Thyroid gland (tissue), 4 donors: ENCODE measurements at regions not wholly inside any gene's neighbourhood (a gene's known extent, or its start where the extent isn't known, plus 50 kb on each side); places are given as distances from the start of the nearest gene placed in this dataset.

Experiments used
- DNase-seq, 2 donors: peaks; one replicate each; pipeline ENCODE4 v3.0.0-alpha.2; 2019
- H3K27ac ChIP-seq, 3 donors: fragments of 200-600 bp; sonication (generic); 1 replicate in 2 of 3; 2 replicates in 1 of 3; pipeline ENCODE4 v1.5.1; 2016 to 2019; ENCODE audit warnings: mild to moderate bottlenecking in 1 of 3, moderate library complexity in 1 of 3
- H3K27me3 ChIP-seq: fragments of 200-600 bp; sonication (generic); one replicate; pipeline ENCODE4 v1.5.1; 2019
- H3K36me3 ChIP-seq, 2 donors: fragments of 200-600 bp; sonication (generic); one replicate each; pipeline ENCODE4 v1.5.1; 2016 to 2019
- H3K4me1 ChIP-seq, 2 donors: fragments of 200-600 bp; sonication (generic); one replicate each; pipeline ENCODE4 v1.5.1; 2017 to 2019
- H3K4me3 ChIP-seq, 3 donors: fragments of 200-600 bp; sonication (generic); replicated peaks in 1 of 3; 1 replicate in 2 of 3; 2 replicates in 1 of 3; pipeline ENCODE4 v1.5.1; 2016; ENCODE audit warnings: mild to moderate bottlenecking in 1 of 3
- H3K9me3 ChIP-seq: fragments of 200-600 bp; sonication (generic); one replicate; pipeline ENCODE4 v1.5.1; 2017
- CTCF ChIP-seq, 6 experiments: fragments of 200-600 bp in 3 of 6; fragments of 450-650 bp in 3 of 6; sonication (generic) in 3 of 6; IDR thresholded peaks; one replicate each; pipeline ENCODE4 v1.5.1; 2016 to 2019; ENCODE audit warnings: antibody characterized with exemption in 6 of 6, mild to moderate bottlenecking in 2 of 6, inconsistent platforms in 1 of 6, moderate library complexity in 1 of 6
- POLR2A ChIP-seq, 2 donors: fragments of 450-650 bp; IDR thresholded peaks; one replicate each; pipeline ENCODE4 v1.6.1; 2017; ENCODE audit warnings: antibody characterized with exemption in 2 of 2, mild to moderate bottlenecking in 2 of 2, moderate library complexity in 1 of 2
- WGBS, 2 donors: methylation state at CpG; one replicate each; pipeline ENCODE4 v1.1.5; 2017; 5-methylcytosine and 5-hydroxymethylcytosine counted together
- intact Hi-C: fragments of 100-400 bp; cut with DNase I; formaldehyde crosslinking; loops from one replicate; pipeline ENCODE4 v1.15.1; 2023

GRCh38 chr16:79815049-79815448 is 214.5 kb upstream of the MAF start:
- intact Hi-C loops = no loop called here
- H3K36me3 ChIP-seq = no peaks in the 10 kb centered on the region
- H3K4me1 ChIP-seq = no peaks in the 10 kb centered on the region
- no peaks in the 10 kb centered on the region for H3K9me3 ChIP-seq
- no peak for DNase-seq
- no peak overlapping the region for H3K4me3 ChIP-seq
- no peak overlapping the region for H3K27ac ChIP-seq
- H3K27me3 ChIP-seq = no peaks in the 10 kb centered on the region
- WGBS, 2 donors = 85 to 95% methylated on average over 2 of the region's 2 CpGs
- TF ChIP-seq POLR2A (IDR thresholded peaks at IDR 0.05) = no peak
- TF ChIP-seq CTCF (IDR thresholded peaks at IDR 0.05) = no peak

GRCh38 chr16:79814124-79814523 is 213.6 kb upstream of the MAF start:
- no peaks in the 10 kb centered on the region for H3K4me1 ChIP-seq
- H3K27ac ChIP-seq = no peak overlapping the region
- no peak for TF ChIP-seq CTCF (IDR thresholded peaks at IDR 0.05)
- TF ChIP-seq POLR2A (IDR thresholded peaks at IDR 0.05) = no peak
- no peaks in the 10 kb centered on the region for H3K27me3 ChIP-seq
- no peak overlapping the region for H3K4me3 ChIP-seq
- intact Hi-C loops = no loop called here
- H3K36me3 ChIP-seq = no peaks in the 10 kb centered on the region
- WGBS, 2 donors = 91 to 93% methylated on average over 2 of the region's 2 CpGs
- DNase-seq = no peak
- H3K9me3 ChIP-seq = no peaks in the 10 kb centered on the region

- DNase-seq = no peak
- WGBS, 2 donors = 42 to 54% methylated on average over 2 of the region's 2 CpGs
- no peak overlapping the region for H3K27ac ChIP-seq
- no peaks in the 10 kb centered on the region for H3K9me3 ChIP-seq
- H3K4me1 ChIP-seq = no peaks in the 10 kb centered on the region
- no peaks in the 10 kb centered on the region for H3K27me3 ChIP-seq
- no peaks in the 10 kb centered on the region for H3K36me3 ChIP-seq
- H3K4me3 ChIP-seq = no peak overlapping the region
- no peak for TF ChIP-seq POLR2A (IDR thresholded peaks at IDR 0.05)
- TF ChIP-seq CTCF (IDR thresholded peaks at IDR 0.05) = no peak
- intact Hi-C loops = no loop called here
Measured at GRCh38 chr16:79811541-79811940, 211.0 kb upstream of the MAF start.

DNA sequence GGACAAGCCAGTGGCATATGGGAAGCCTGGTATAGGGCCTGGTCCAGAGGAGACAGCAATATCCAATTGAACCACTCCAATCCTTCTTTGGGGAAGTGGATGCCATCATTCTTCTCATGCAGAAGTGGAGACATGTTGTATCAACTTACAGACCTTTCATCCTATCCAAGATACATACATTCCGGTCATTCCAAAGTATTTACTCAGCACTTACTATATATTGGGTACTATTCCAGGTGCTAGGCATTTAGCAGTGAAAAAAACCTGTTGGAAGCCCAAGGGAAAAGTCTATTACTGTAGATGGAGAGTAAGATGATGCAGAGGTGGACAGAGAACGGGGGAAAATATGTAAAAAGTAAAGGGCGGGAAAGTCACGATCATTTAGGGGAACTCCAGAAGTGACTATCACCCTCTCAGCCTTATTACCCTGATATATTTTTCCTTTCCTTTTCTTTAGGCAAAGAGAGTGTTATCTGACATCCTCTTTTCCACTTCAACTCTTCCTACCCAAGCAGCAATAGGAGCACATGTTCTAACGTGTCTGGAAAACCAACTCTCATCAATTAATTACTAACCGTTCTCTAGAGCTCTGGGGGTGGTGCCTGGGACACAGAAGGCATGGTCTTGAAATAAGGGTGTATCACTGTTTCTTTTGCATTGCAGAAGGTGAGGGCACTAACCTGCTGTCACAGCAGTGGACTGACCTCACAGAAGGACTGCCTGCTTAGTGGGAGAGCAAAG is 210.1 kb upstream of the MAF start:
- Histone ChIP-seq H3K4me3 (no peak overlapping the region), H3K27ac (no peak overlapping the region), H3K27me3 (no peaks in the 10 kb centered on the region), H3K36me3 (no peaks in the 10 kb centered on the region), H3K4me1 (no peaks in the 10 kb centered on the region), H3K9me3 (no peaks in the 10 kb centered on the region)
- intact Hi-C loops = no loop called here
- TF ChIP-seq POLR2A (IDR thresholded peaks at IDR 0.05) = no peak
- TF ChIP-seq CTCF (IDR thresholded peaks at IDR 0.05) = no peak
- WGBS, 2 donors = 75 to 85% methylated on average over 6 of the region's 6 CpGs
- DNase-seq = no peak

DNA sequence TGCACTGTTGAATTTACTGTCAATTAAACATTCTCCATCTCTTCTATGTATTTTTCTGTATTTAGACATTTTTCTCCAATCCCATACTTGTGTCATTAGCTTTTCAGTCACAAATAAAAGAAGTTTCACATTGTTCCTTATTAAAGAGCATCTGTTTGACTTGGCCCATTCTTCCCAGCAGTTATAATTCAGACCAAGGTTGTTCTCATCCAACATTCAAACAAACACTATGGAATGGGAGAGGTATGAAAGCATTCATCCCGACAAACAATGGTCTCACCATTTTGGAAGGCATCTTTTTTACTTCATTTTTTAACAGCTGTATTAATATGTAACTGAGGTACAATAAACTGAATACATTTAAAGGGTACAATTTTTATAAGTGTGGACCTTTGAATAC is 208.8 kb upstream of the MAF start:
- intact Hi-C loops = no loop called here
- WGBS, 2 donors = 93 to 98% methylated on average over 1 of the region's 1 CpG
- no peaks in the 10 kb centered on the region for H3K36me3 ChIP-seq

More for the DNA sequence above, 208.8 kb upstream of the MAF start:
- no peaks in the 10 kb centered on the region for H3K9me3 ChIP-seq
- no peak overlapping the region for H3K4me3 ChIP-seq
- no peaks in the 10 kb centered on the region for H3K27me3 ChIP-seq
- H3K27ac ChIP-seq = no peak overlapping the region
- no peaks in the 10 kb centered on the region for H3K4me1 ChIP-seq
- TF ChIP-seq POLR2A (IDR thresholded peaks at IDR 0.05) (no peak), CTCF (IDR thresholded peaks at IDR 0.05) (no peak)
- no peak for DNase-seq
